Kidney (tissue), 13 donors: ENCODE measurements at regions not wholly inside any gene's neighbourhood (a gene's known extent, or its start where the extent isn't known, plus 50 kb on each side); places are given as distances from the start of the nearest gene placed in this dataset.

ENCODE experiments used
- DNase-seq, 5 donors: peaks; one replicate each; pipeline ENCODE4 v3.0.0-alpha.2; 2013 to 2020
- FAIRE-seq: peaks from 2 replicates; lab custom pipeline; 2012; peaks lifted over from hg19 to GRCh38; lab: Jason Lieb, UNC
- H3K27ac ChIP-seq, 2 donors: one replicate each; pipeline ENCODE4 v1.7.0; 2013; ENCODE audit warnings: low read depth in 2 of 2, low read length in 2 of 2, inconsistent platforms in 1 of 2
- H3K27me3 ChIP-seq: one replicate; pipeline ENCODE4 v1.7.1; 2013; ENCODE audit warnings: low read length, inconsistent platforms; ENCODE audit not compliant: control insufficient read depth, insufficient read depth
- H3K36me3 ChIP-seq, 3 donors: one replicate each; pipeline versions ENCODE4 v1.7.0 to v1.7.1; 2013; ENCODE audit warnings: low read length in 3 of 3, control low read depth in 1 of 3, inconsistent platforms in 1 of 3; ENCODE audit not compliant: insufficient read depth in 3 of 3, control insufficient read depth in 2 of 3
- H3K4me1 ChIP-seq, 3 donors: one replicate each; pipeline versions ENCODE4 v1.7.0 to v1.7.1; 2013; ENCODE audit warnings: low read length in 3 of 3, inconsistent platforms in 1 of 3, low read depth in 1 of 3; ENCODE audit not compliant: control insufficient read depth in 2 of 3, insufficient read depth in 2 of 3
- H3K4me3 ChIP-seq, 3 donors: one replicate each; pipeline versions ENCODE4 v1.7.0 to v1.8.1; 2013; ENCODE audit warnings: low read length in 3 of 3, control low read depth in 1 of 3, inconsistent platforms in 1 of 3
- H3K9ac ChIP-seq, 3 donors: one replicate each; pipeline versions ENCODE4 v1.7.0 to v1.7.1; 2013; ENCODE audit warnings: low read length in 3 of 3, control low read depth in 1 of 3, inconsistent platforms in 1 of 3
- H3K9me3 ChIP-seq, 3 donors: one replicate each; pipeline versions ENCODE4 v1.7.0 to v1.7.1; 2013; ENCODE audit warnings: low read length in 3 of 3, control low read depth in 1 of 3, inconsistent platforms in 1 of 3; ENCODE audit not compliant: control insufficient read depth in 2 of 3, insufficient read depth in 1 of 3
- intact Hi-C: fragments of 100-400 bp; cut with DNase I; formaldehyde crosslinking; loops from one replicate; pipeline ENCODE4 v1.11.1; 2022
- TF ChIP-seq, protein P1 (sequence below): IDR thresholded peaks from 3 replicates; pipeline ENCODE4 v1.5.1; 2012; ENCODE audit warnings: mild to moderate bottlenecking, moderate library complexity, borderline replicate concordance; ENCODE audit not compliant: insufficient read depth; ENCODE audit errors: extremely low read depth
- donor health status: control.
- donor health status: control.
- donor health status: control.
- donor health status: control.
- donor health status: control.
- donor health status: DM: yes; HTN: yes; CAD: no.
- donor health status: Normal renal cell carcinoma (clear cell type).

DNA sequence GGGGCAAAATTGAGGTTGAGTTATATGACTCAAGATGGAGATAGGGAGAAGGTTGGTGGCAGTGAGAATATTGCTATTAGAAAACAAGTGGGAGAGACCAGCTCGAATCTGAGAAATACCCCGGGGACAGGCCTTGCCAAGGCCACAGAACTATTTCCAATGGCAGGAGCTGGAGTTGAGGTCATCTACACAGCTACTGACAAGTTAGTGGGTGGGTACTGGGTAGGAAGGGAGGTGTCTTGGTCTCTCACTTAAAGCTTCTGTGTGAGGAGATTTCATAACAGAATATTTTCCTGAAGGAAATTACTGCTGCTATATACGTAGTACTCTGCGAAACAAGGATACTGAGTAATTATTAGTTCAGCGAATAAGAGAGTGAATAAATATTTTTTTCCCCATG lies 69.4 kb upstream of the ITPRID2 start:
- Histone ChIP-seq H3K4me3 (no peak overlapping the region), H3K27me3 (no peaks in the 10 kb centered on the region), H3K36me3 (no peaks in the 10 kb centered on the region), H3K9me3 (no peaks in the 10 kb centered on the region), H3K27ac (no peak overlapping the region), H3K9ac (no peak overlapping the region), H3K4me1 (no peaks in the 10 kb centered on the region)
- TF ChIP-seq, protein P1, sequence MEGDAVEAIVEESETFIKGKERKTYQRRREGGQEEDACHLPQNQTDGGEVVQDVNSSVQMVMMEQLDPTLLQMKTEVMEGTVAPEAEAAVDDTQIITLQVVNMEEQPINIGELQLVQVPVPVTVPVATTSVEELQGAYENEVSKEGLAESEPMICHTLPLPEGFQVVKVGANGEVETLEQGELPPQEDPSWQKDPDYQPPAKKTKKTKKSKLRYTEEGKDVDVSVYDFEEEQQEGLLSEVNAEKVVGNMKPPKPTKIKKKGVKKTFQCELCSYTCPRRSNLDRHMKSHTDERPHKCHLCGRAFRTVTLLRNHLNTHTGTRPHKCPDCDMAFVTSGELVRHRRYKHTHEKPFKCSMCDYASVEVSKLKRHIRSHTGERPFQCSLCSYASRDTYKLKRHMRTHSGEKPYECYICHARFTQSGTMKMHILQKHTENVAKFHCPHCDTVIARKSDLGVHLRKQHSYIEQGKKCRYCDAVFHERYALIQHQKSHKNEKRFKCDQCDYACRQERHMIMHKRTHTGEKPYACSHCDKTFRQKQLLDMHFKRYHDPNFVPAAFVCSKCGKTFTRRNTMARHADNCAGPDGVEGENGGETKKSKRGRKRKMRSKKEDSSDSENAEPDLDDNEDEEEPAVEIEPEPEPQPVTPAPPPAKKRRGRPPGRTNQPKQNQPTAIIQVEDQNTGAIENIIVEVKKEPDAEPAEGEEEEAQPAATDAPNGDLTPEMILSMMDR = no peak
- FAIRE-seq = no peak
- no peak for DNase-seq
- intact Hi-C loops = no loop called here

GRCh38 chr2:181823405-181823804 lies 68.1 kb upstream of the ITPRID2 start:
- FAIRE-seq (no peak), DNase-seq (no peak)
- TF ChIP-seq, protein P1 = no peak
- Histone ChIP-seq H3K27me3 (no peaks in the 10 kb centered on the region), H3K4me3 (no peak overlapping the region), H3K9ac (no peak overlapping the region), H3K36me3 (no peaks in the 10 kb centered on the region), H3K4me1 (no peaks in the 10 kb centered on the region), H3K27ac (no peak overlapping the region), H3K9me3 (no peaks in the 10 kb centered on the region)
- intact Hi-C loops = no loop called here

- TF ChIP-seq, protein P1 = no peak
- Histone ChIP-seq H3K27me3 (no peaks in the 10 kb centered on the region), H3K36me3 (no peaks in the 10 kb centered on the region), H3K9me3 (no peaks in the 10 kb centered on the region), H3K9ac (no peak overlapping the region), H3K4me1 (no peaks in the 10 kb centered on the region), H3K4me3 (no peak overlapping the region), H3K27ac (no peak overlapping the region)
- FAIRE-seq = no peak
- intact Hi-C loops = no loop called here
- DNase-seq = no peak
Observed at GRCh38 chr2:181828122-181828705, 63.3 kb upstream of the ITPRID2 start.

DNA sequence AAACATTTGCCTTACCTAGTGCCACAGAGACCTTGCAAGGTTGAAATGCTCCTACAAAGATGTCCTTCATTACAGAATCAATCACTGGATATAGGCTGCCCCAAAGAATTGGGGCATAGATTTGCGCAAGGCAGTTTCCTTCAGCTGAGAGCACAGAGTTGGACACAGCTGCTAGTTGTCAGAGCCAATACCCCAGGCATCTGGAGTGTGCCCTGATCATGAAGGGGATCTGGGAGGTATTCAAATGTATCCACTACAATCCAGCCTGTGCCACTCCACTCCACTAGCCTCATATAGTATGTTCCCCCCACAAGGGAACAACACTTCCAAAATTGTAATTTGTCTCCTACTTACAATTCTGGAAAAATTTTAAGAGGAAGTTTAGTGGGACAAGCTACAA lies 62.3 kb upstream of the ITPRID2 start:
- intact Hi-C loops = no loop called here
- Histone ChIP-seq H3K36me3 (no peaks in the 10 kb centered on the region), H3K9ac (no peak overlapping the region), H3K27ac (no peak overlapping the region), H3K9me3 (no peaks in the 10 kb centered on the region), H3K4me3 (no peak overlapping the region), H3K27me3 (no peaks in the 10 kb centered on the region), H3K4me1 (no peaks in the 10 kb centered on the region)
- no peak for DNase-seq
- TF ChIP-seq, protein P1 = no peak
- FAIRE-seq = no peak
